Fibroblast of lung (primary cell): ENCODE measurements at regions not wholly inside any gene's neighbourhood (a gene's known extent, or its start where the extent isn't known, plus 50 kb on each side); places are given as distances from the start of the nearest gene placed in this dataset.

Source experiments
- EZH2 ChIP-seq: IDR thresholded peaks from 2 replicates; pipeline ENCODE4 v1.5.1; 2012; ENCODE audit warnings: low read length, control low read depth, mild to moderate bottlenecking; ENCODE audit errors: missing control alignments
- TF ChIP-seq, protein P1 (sequence below), 2 donors: IDR thresholded peaks in 1 of 2; conservative IDR thresholded peaks in 1 of 2; 1 replicate in 1 of 2; 2 replicates in 1 of 2; pipeline ENCODE4 v1.5.1; 2011 to 2012; ENCODE audit warnings: low read length in 2 of 2, control low read depth in 1 of 2, inconsistent platforms in 1 of 2, low read depth in 1 of 2, mild to moderate bottlenecking in 1 of 2

GRCh38 chr11:15622231-15622890 is 507.6 kb downstream of the INSC start:
- TF ChIP-seq, protein P1, sequence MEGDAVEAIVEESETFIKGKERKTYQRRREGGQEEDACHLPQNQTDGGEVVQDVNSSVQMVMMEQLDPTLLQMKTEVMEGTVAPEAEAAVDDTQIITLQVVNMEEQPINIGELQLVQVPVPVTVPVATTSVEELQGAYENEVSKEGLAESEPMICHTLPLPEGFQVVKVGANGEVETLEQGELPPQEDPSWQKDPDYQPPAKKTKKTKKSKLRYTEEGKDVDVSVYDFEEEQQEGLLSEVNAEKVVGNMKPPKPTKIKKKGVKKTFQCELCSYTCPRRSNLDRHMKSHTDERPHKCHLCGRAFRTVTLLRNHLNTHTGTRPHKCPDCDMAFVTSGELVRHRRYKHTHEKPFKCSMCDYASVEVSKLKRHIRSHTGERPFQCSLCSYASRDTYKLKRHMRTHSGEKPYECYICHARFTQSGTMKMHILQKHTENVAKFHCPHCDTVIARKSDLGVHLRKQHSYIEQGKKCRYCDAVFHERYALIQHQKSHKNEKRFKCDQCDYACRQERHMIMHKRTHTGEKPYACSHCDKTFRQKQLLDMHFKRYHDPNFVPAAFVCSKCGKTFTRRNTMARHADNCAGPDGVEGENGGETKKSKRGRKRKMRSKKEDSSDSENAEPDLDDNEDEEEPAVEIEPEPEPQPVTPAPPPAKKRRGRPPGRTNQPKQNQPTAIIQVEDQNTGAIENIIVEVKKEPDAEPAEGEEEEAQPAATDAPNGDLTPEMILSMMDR (conservative IDR thresholded peaks at IDR 0.05 in 1 of 2, IDR thresholded peaks at IDR 0.05 in 1 of 2; ENCODE audit: low read depth in 1 of 2, low read length in 2 of 2), result no peak
- TF ChIP-seq EZH2, result no peak
